ENCODE measurements at regions not wholly inside any gene's neighbourhood (a gene's known extent, or its start where the extent isn't known, plus 50 kb on each side); places are given as distances from the start of the nearest gene placed in this dataset.

DNA sequence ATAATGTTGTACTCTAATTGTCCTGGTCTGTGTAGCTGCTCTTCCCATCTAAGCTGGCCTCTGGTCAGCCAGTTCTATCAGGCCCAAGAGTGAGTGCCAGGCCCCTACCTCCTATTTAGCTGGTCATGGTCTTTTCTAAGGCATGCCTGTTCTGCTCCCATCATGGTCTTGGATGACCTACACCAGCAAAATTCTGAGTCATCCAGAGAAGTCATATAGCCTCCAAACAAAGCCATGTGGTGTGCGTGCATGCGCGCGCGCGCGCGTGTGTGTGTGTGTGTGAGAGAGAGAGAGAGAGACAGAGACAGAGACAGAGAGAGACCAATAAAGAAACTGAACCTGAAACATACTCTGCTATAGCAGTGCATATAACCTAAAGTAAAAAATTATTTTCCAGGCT lies 254.4 kb downstream of the BRINP2 start:
- TF ChIP-seq, protein P1, sequence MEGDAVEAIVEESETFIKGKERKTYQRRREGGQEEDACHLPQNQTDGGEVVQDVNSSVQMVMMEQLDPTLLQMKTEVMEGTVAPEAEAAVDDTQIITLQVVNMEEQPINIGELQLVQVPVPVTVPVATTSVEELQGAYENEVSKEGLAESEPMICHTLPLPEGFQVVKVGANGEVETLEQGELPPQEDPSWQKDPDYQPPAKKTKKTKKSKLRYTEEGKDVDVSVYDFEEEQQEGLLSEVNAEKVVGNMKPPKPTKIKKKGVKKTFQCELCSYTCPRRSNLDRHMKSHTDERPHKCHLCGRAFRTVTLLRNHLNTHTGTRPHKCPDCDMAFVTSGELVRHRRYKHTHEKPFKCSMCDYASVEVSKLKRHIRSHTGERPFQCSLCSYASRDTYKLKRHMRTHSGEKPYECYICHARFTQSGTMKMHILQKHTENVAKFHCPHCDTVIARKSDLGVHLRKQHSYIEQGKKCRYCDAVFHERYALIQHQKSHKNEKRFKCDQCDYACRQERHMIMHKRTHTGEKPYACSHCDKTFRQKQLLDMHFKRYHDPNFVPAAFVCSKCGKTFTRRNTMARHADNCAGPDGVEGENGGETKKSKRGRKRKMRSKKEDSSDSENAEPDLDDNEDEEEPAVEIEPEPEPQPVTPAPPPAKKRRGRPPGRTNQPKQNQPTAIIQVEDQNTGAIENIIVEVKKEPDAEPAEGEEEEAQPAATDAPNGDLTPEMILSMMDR (IDR thresholded peaks at IDR 0.05): no peak
- no peak for TF ChIP-seq POLR2A (IDR thresholded peaks at IDR 0.05)

All from adrenal gland (tissue), 5 donors.